GM18867 (cell line): ENCODE measurements at regions not wholly inside any gene's neighbourhood (a gene's known extent, or its start where the extent isn't known, plus 50 kb on each side); places are given as distances from the start of the nearest gene placed in this dataset.
"Not testable (repeated sequence)": the region's sequence is repeated elsewhere in the genome, so short reads cannot be mapped to it uniquely, and the experiment has no call there.

Source experiments
- ATAC-seq: cut with Tn5 transposase; IDR thresholded peaks from one replicate; pipeline ENCODE4 v1.9.1; 2021; ENCODE audit warnings: mild to moderate bottlenecking, moderate library complexity; ENCODE audit not compliant: unreplicated experiment

DNA sequence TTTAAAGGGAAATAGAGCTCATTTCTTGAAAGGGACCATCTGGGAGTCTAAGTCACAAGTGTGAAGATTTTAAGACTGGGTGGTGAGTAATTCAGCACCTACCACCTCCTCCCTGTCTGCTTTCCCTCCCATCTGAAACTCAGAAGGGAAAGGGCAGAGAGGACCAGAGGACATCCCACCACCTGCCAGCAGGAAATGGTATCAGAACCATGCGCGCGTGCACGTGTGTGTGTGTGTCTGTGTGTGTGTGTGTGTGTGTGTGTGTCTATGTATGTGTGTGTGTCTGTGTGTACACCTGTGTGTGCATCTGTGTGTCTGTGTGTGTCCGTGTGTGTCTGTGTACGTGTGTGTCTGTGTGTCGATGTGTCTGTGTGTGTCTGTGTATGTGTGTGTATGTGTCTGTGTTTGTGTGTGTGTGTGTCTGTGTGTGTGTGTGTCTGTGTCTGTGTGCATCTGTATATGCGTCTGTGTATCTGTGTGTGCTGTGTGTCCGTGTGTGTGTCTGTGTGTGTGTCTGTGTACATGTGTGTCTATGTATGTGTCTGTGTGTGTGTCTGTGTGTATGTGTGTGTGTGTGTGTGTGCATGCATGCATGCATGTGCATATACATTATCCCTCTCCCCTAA is 76.8 kb downstream of the ZFP36L2 start:
- peak; percentile 70 for ATAC-seq

DNA sequence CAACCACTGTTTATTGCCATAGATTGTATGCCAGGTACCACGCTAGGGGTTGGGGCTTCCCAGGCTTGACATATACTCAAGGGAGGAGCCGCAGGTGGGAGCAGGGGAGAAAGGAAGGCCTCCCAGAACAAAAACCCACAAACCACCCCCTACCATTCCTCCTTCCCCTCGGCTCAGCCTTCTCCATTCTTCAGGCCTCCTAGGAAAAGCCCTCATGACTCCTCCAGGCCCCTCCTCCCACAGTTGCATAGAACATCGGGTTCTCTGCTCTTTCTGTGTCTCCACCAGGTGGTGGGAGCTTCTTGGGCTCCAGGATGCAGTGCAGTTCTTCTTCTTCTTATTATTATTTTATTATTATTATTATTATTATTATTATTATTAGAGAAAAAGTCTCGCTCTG is 80.3 kb downstream of the ZFP36L2 start:
- no peak for ATAC-seq

DNA sequence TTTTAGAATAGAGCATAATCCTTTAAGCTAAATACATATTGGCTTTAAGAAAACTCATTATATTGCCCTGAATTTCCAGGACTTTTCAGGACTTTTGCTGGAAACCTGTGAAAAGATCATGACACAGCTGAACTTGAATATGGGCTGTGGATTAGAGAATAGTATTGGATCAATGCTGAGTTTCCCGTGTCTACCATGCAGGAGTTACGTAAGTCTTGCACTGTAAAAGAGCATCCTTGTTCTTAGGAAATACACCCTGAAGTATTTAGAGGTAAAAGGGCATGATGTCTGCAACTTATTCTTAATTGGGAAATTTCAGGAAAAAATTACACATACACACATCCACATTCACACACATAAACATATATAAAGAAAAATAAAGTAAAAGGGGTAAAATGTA is 82.1 kb downstream of the ZFP36L2 start:
- no peak for ATAC-seq

DNA sequence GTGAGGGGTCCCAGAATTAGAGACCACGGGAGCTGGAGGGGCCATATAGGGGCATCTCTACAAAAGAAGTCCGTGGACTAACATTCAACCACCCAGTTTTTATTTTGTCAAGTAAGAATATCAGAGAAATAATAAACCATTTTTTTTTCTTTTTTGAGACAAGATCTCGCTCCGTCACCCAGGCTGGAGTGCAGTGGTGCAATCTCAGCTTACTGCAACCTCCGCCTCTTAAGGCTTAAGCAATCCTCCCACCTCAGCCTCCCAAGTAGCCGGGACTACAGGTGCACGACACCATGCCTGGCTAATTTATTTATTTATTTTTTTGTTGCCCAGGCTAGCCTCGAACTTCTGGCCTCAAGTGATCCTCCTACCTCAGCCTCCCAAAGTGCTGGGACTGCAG is 82.7 kb downstream of the ZFP36L2 start:
- ATAC-seq = no peak

DNA sequence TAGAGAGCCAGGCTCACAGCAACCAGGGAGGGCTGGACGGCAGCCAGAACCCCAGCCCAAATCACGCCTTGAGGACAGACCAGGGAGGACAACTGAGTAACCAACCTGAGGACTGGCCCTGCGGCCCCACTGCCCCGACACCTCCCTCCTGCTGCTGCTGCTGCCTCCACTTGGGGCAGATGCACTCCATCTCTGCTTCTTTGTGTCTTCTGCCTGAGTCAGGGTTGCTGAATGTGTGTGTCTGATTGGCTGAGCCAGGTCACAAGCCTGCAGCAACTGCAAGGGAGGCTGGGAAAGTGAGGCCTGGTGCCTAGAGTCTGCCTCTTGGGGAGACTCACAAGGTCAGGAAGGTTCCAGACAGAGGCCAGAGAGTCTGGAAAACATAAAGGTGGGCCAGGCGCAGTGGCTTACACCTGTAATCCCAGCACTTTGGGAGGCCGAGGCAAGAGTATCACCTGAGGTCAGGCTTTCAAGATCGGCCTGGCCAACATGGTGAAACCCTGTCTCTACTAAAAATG is 83.4 kb downstream of the ZFP36L2 start:
- no peak for ATAC-seq

DNA sequence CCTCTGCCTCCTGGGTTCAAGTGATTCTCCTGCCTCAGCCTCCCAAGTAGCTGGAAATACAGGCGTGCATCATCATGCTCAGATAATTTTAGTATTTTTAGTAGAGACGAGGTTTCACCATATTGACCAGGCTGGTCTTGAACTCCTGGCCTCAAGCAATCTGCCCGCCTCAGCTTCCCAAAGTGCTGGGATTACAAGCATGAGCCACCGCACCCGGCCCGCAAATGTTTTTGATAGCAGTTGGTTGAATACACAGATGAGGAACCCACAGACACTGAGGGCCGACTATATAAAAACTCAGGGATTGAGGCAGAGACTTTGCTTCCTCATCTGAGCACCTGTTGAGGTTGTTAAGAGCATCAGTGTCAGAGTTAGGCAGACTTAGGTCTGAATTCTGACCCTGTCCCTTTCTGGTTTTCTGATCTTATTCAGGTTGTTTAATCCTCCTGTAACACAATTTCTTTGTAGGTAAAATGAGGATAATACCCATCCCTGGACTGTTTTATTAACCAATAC is 84.7 kb downstream of the ZFP36L2 start:
- not testable (repeated sequence) for ATAC-seq

DNA sequence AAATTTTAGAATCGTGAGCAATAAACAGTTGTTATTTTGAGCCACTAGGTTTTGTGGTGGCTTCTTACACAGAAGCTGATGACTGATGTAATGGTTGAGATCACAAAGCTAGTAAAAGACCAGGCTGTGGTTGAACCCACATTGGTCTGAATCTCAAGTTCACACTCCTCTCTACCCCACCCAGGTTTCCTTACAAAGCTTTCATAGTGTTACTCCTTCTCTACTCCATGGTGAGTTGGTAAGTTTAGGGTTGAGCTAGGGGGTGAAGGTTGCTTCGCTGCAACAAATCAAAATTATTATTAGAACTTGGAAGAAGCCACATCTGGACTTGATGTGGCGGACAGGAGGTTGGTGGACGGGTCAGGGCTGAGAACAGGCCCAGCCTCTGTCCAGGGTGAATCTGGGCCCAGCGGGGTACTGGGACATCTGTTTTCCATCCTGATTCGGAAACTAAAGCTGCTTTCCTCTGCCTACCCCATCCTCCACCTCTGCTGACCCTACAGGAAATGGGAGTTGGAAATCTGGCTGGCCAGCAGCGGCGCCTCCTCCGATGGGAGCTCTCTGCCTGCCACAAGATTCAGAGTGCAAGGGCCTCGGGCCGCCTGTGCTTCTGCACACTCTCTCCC is 86.3 kb downstream of the ZFP36L2 start:
- no peak for ATAC-seq

DNA sequence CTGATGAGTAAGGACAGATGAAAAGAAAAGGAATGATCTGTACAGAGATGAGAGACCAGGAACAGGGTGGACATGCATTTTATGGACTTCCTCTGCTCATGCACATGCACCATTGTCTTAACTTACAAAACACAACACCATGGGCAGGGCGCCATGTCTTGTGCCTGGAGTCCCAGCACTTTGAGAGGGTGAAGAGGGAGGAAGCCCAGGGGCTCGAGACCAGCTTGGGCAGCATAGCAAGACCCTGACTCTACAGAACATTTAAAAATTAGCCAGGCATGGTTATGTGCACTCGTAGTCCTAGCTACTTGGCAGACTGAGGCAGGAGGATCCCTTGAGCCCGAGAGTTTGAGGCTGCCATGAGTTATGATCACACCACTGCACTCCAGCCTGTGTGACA is 86.9 kb downstream of the ZFP36L2 start:
- ATAC-seq = no peak

DNA sequence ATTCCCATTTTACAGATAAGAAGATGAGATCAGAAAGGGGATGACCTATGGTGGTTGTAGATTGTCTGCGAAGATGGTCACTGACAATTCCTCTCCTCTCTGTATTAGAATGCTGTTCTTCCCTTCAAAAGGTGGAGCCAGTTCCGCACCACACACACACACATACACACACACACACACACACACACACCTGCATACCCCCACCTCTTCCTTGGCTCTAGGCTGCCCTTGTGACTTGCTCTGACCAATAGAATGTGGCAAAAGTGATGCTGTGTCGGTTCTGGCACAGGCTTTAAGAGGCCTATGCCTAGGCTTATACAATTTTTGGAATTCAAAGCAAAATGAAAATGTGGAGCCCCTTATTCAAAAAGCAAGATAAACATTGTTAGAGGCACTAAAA is 88.0 kb downstream of the ZFP36L2 start:
- no peak for ATAC-seq

DNA sequence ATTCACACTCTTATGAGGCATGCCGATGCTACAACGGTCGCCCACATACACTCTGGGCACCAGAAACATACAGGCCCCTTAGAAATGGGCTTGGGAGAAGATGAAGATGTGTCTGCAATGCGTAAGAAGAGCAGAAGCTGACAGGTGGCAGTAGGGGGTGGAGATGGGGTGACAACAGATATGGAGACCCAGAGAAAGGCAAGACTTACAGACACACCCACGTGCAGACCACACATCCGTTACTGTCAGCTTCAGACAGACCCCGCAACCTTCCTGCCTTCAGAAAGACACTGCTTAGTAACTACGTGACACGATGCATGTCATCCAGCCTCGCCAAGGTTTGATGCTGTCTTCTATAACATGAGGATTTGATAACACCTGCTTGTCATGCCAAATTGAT is 89.5 kb downstream of the ZFP36L2 start:
- ATAC-seq = no peak

DNA sequence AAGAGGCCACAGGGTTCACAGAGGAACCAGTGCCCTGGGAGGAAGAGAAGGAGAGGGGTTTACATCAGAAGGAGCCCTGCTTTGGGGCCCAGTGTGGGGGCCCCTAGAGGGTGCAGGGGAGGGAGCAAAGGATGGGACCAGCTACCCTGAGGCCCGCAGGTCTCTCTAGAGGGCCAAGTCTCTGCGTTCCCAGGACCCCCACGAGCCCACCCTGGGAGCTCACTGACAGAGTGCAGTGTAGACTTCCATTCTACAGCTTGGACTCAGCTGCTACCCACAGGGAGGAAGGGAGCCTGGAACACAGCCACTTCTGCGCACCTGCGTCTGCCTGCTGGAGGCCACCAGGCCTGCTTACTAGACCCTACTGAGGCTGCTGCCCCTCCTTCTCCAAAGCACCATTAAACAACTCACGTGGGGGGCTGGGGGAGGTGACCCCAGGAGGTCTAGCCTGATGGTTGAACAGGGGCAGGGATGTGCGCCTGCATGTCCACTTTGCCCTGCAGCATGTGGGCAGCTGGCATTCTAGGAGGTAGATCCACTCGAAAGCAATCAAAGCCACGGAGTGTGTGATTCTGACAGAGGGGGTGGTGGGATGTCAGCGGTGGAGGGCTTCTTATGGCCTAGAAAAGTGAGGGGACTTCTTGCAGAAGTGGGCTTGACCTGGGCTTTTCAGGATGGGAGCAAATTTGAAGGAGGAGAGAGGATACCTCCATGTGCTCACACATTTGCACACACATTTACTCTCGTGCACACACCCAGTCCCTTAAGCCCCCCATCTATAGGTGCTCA is 90.2 kb downstream of the ZFP36L2 start:
- no peak for ATAC-seq

DNA sequence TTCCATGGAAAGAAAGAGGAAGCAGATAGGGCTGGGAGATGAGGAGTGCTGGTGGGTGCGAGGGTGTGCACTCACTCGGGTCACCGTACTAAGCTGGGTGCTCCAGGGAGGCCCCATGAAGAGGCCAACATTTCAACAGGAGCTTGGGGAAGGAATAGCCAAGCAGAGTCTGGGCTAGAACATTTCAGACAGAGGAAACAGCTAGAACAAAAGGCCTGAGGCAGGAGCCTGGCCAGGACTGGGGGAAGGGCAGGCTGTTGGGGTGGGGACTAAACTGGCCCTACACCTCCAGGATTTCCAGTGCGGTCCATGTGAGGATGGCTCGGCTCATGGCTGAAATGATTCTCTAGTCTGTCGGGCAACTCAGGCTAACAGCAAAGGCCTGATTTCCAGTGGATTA is 90.8 kb downstream of the ZFP36L2 start:
- ATAC-seq = no peak

DNA sequence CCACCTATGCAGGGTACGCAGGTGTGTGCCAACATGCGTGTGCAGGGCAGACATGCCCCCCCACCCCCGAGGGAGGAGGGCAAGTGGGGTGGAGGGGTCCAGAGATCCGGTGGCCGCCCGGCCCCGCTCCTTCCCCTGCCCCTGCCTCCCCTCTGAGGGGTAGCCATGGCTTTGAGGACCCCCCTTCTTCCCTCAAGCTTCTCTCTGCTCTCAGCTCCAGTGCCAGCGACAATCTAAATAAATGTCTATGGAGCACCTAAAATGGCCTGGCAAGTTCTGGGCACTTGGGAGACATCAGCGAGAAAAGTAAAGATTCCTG is 91.9 kb downstream of the ZFP36L2 start:
- no peak for ATAC-seq

DNA sequence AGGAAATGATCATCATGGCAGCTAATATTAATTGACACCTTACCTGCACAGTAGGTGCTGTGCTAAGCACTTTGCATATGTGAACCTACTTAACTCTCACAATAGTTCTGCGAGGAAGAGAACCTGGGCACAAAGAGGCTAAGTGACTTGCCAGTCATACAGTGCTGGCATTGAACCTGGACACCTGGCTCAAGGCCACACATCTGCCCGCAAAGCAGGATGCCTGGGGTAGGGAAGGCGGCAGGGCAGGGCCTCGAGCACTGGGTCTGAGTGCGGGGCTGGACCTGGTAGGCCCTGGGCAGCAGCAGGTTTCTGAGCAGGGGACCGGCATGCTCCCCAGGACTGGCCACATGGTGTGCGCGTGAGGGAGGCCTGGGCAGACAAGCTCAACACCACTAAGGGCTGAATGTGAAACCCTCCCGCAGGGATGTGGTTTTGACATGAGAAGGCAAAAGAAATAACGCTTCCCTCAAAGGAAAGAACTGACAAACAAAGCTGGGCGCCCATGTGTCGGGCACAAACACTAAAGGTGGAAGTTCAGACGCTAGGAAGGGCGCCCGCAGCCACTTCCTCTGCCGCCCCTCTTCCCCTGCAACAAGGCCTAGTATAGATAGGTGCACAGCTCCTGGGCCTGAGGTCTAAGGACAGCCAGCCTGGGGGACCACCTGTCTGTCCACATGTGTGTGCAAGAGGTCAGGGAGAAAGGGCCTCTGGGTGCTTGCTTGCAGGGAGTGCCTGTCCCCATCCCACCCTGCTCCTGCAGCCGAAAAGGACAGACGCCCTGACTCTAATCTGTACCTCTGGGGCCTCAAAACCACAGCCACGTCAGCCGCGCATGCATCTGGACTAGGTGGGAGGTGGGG is 92.5 kb downstream of the ZFP36L2 start:
- peak; percentile 36 for ATAC-seq

DNA sequence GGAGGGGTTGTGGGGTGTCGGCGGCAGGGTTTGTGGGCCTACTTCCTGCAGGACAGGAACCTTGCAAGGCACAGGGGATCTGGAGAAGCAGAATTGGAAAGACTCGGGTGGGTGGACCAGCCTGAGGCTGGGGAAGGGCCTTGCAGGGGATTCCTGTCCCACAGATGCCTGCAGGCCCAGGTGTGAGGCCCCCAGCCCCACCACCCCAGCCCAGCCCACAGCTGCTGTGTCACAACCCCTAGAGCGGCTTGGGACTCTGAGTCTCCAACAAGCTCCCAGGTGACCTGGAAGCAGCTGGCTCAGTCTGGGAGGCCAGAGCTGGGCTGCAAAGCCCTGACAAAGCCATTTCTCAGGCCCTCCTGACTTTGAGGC is 93.1 kb downstream of the ZFP36L2 start:
- ATAC-seq = no peak

DNA sequence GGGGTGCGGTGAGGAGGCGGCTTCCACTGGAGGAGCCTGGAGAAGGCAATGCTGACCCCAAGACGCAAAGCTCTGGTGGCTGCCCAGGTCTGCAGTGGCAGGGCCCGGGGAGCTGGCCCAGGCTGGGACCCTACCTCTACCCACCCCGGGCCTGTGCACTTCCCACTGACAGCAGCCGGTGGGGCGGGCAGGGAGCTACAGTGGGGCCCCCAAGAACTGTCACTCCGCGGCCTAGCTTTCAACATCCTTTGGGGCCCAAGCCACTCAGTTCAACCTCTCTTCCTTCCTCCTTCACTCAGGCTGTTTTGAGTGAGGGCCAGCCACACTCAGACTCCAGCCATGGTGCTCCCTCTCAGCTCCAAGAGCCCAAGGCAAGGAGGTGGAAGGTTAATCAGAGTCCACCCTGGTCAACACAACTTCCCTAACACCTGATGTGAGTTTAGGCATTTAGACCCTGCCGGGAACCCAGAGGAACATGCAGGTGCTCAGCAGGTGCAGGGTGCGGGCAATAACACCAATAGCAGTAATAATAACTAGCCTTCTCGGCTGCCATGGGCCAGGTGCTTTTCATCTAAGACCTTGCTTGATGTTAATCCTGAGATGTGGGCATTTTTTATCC is 93.6 kb downstream of the ZFP36L2 start:
- ATAC-seq = no peak

DNA sequence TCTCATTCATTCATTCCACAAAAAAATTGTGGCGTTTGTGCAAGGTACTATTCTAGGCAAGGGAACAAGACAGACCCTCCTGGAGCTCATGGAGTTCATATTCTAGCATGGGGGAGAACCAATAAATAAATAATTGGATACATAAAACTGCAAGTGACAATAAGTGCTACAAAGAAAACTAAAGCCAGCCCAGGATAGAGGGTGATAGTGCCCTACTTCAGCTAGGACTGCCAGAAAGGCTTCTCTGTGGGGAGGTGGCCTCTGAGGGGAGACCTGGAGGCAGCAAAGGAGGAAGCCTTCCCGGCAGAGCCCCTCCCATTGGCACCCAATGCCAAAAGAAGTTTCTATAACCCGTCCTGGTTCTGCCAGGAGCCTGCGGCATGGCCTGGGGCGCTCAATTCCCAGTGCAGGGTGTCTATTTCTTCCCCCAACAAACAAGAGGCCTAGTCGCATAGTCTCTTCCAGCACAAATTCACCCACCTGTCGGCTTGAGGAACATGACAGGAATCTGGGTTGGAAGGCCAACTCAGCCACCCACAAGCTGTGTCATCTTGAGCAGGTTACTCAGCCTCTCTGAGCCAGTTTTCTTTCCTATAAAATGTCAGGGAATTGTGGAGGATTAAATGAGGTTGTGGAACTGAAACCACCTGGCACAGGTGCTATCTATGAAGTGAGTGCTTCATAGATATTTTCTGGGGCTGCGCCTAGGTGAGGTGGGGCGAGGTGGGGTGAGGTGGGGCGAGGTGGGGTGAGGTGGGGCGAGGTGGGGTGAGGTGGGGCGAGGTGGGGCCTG is 94.3 kb downstream of the ZFP36L2 start:
- ATAC-seq = no peak

DNA sequence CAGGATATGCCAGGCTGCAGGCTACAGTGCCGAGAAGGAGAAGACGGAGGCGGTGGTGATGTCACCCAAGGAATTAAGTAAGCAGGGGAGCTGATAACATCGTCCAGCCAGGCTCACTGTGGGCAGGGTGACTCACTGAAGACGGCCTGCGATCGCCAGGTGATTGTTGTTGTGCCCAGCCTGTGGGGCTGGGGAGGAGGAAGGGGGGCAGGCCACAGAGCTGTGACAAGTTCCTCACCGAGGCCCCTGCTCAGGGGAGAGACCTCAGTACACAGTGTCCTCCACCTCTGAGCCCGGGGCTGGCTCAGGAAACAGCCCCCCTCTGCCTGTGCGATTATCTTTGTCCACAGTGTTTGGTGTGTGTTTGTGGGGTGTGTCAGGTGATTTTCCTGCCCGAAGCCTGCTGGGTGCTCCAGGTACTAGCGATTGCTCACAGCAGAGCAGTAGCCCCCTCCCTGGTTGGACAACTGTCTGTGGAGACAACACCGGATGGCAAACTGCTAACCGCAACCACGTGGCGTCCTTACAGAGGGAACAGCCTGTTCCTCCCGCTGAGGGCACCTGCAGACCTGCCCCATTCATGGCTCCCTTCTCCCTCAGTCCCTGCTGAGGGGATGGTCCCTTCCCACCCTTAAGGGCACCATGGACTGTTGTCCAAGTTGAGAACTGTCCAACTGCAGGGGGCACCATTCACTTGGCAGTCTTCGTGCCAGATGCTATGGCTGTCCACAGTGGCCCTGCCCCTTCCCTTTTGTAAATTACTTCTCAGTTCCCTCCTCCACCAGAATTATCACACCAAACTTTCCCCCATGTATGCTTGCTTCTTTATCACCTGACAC is 95.1 kb downstream of the ZFP36L2 start:
- ATAC-seq = peak; percentile 48

DNA sequence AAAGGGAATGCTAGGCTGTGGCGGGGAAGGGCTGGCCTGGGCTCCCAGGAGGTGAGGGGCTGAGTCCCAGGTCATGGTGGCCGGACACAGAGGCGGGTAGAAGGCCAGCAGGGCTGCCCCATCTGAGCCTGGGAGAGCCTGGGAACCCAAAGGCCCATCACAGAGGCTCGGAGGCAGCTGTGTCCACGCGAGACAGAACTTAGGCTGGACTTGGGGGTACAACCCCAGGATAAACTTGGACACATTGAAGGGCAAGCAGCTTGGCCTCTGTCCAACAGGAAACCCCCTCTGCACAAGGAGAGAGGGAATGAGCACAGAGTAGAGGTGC is 95.9 kb downstream of the ZFP36L2 start:
- no peak for ATAC-seq
